Prostate gland (tissue), 2 donors: ENCODE measurements at regions not wholly inside any gene's neighbourhood (a gene's known extent, or its start where the extent isn't known, plus 50 kb on each side); places are given as distances from the start of the nearest gene placed in this dataset.

Experiments
- CTCF ChIP-seq, 4 experiments: fragments of 200-600 bp in 2 of 4; fragments of 450-650 bp in 2 of 4; sonication (generic) in 2 of 4; IDR thresholded peaks; 1 replicate in 3 of 4; 2 replicates in 1 of 4; pipeline ENCODE4 v1.5.1; 2016 to 2019; ENCODE audit warnings: antibody characterized with exemption in 4 of 4, mild to moderate bottlenecking in 2 of 4, moderate library complexity in 2 of 4
- POLR2A ChIP-seq: fragments of 450-650 bp; IDR thresholded peaks from one replicate; pipeline ENCODE4 v1.6.1; 2016; ENCODE audit warnings: antibody characterized with exemption, mild to moderate bottlenecking
- POLR2AphosphoS5 ChIP-seq: sonication (generic); formaldehyde crosslinking; IDR thresholded peaks from one replicate; pipeline ENCODE4 v1.6.1; 2017; ENCODE audit warnings: antibody characterized with exemption

DNA sequence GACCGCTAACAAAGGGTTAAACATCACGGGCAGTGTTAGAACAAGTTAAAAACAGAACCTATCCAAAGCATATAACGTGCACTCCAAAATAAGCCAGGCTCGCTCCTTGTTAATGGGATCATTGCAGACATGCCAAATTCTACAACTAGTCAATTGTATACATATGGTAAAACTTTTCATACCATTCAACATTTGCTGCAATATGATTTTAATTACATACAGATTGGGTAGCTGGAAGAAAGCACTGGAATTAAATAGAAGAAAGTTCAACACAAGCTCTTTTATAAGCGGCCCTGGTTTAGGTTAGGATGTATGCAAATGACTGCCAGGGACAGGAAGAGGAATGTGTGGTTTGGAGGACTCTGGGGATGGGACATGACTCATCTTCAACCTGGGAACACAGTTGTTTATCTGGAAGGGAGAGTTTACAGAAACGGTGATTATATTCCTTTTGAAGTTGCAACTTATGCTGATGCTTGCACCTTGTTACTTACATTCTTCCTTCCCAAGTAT lies 62.5 kb upstream of the TIAM2 start:
- no peak for TF ChIP-seq CTCF (IDR thresholded peaks at IDR 0.05)
- no peak for TF ChIP-seq POLR2A
- no peak for TF ChIP-seq POLR2AphosphoS5
